ENCODE measurements at regions not wholly inside any gene's neighbourhood (a gene's known extent, or its start where the extent isn't known, plus 50 kb on each side); places are given as distances from the start of the nearest gene placed in this dataset.
"Not testable (repeated sequence)": the region's sequence is repeated elsewhere in the genome, so short reads cannot be mapped to it uniquely, and the experiment has no call there.

DNA sequence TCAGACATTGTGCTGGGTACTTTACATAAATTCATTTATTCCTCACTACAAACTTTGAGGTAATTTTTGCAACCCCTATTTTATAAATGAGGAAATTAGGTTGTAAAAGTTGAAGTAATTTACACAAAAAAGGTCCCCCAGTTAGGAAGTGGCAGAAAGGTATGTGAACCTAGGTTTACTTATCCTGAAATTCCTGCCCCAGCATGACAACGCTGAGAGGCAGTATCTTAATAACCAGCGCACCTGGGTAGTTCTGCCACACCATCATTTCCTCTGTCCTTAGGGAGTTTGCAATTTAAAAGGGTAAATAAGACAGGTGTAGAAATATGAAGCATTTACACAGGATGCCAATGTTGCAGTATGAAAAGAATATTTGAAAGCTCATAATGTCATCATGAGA lies 102.9 kb upstream of the NBPF8 start:
- TF ChIP-seq, protein P1, sequence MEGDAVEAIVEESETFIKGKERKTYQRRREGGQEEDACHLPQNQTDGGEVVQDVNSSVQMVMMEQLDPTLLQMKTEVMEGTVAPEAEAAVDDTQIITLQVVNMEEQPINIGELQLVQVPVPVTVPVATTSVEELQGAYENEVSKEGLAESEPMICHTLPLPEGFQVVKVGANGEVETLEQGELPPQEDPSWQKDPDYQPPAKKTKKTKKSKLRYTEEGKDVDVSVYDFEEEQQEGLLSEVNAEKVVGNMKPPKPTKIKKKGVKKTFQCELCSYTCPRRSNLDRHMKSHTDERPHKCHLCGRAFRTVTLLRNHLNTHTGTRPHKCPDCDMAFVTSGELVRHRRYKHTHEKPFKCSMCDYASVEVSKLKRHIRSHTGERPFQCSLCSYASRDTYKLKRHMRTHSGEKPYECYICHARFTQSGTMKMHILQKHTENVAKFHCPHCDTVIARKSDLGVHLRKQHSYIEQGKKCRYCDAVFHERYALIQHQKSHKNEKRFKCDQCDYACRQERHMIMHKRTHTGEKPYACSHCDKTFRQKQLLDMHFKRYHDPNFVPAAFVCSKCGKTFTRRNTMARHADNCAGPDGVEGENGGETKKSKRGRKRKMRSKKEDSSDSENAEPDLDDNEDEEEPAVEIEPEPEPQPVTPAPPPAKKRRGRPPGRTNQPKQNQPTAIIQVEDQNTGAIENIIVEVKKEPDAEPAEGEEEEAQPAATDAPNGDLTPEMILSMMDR (IDR thresholded peaks at IDR 0.05; ENCODE audit: low read depth, low read length) = not testable (repeated sequence)
- not testable (repeated sequence) for TF ChIP-seq EZH2phosphoT487 (IDR thresholded peaks at IDR 0.05; ENCODE audit: low read depth)

Data from OCI-LY3 (cell line).